Common myeloid progenitor, CD34-positive (primary cell): ENCODE measurements at regions not wholly inside any gene's neighbourhood (a gene's known extent, or its start where the extent isn't known, plus 50 kb on each side); places are given as distances from the start of the nearest gene placed in this dataset.
A peak's percentile ranks its signal among the peaks of the same experiment; 100 is the strongest.

Source experiments
- CTCF ChIA-PET: fragments of 350-600 bp; sonication (Branson Sonifier 250); formaldehyde crosslinking; loops from one replicate; lab custom pipeline; 2021; ENCODE audit warnings: antibody characterized with exemption; lab: Charles Lee
- POLR2A ChIA-PET: fragments of 350-600 bp; sonication (Branson Sonifier 250); formaldehyde crosslinking; loops from one replicate; lab custom pipeline; 2021; ENCODE audit warnings: antibody characterized with exemption; lab: Charles Lee
- DNase-seq, 3 donors: peaks; one replicate each; pipeline versions ENCODE4 v3.0.0 to v3.0.0-alpha.2; 2013
- H3K27ac ChIP-seq, 2 experiments: 1 replicate in 1 of 2; 2 replicates in 1 of 2; pipeline ENCODE4 v1.7.0; 2013; ENCODE audit warnings: inconsistent platforms in 2 of 2, low read length in 2 of 2, mild to moderate bottlenecking in 2 of 2, low read depth in 1 of 2, moderate library complexity in 1 of 2; ENCODE audit not compliant: severe bottlenecking in 2 of 2, insufficient read depth in 1 of 2, poor library complexity in 1 of 2
- H3K27me3 ChIP-seq, 5 experiments: replicated peaks in 2 of 5; 1 replicate in 3 of 5; 2 replicates in 2 of 5; pipeline versions ENCODE4 v1.6.1 to v1.7.0; 2013; ENCODE audit warnings: low read length in 4 of 5, mild to moderate bottlenecking in 2 of 5, moderate library complexity in 2 of 5, inconsistent platforms in 1 of 5; ENCODE audit not compliant: insufficient read depth in 5 of 5, control insufficient read depth in 4 of 5
- H3K36me3 ChIP-seq, 4 experiments: 1 replicate in 2 of 4; 2 replicates in 2 of 4; pipeline versions ENCODE4 v1.6.1 to v1.7.0; 2013; ENCODE audit warnings: low read length in 3 of 4, control low read depth in 1 of 4, mild to moderate bottlenecking in 1 of 4; ENCODE audit not compliant: control insufficient read depth in 4 of 4, insufficient read depth in 4 of 4
- H3K4me1 ChIP-seq, 4 experiments: 1 replicate in 3 of 4; 2 replicates in 1 of 4; pipeline versions ENCODE4 v1.6.1 to v1.7.1; 2013; ENCODE audit warnings: low read length in 3 of 4, mild to moderate bottlenecking in 3 of 4, control low read depth in 1 of 4, inconsistent platforms in 1 of 4, moderate library complexity in 1 of 4; ENCODE audit not compliant: control insufficient read depth in 4 of 4, insufficient read depth in 4 of 4; ENCODE audit errors: control extremely low read depth in 1 of 4
- H3K4me3 ChIP-seq, 7 experiments: 1 replicate in 4 of 7; 2 replicates in 3 of 7; pipeline versions ENCODE4 v1.5.1 to v1.7.0; 2013; ENCODE audit warnings: mild to moderate bottlenecking in 7 of 7, low read length in 6 of 7, moderate library complexity in 6 of 7, inconsistent platforms in 2 of 7, low read depth in 2 of 7, control low read depth in 1 of 7; ENCODE audit not compliant: insufficient read depth in 4 of 7, control insufficient read depth in 1 of 7; ENCODE audit errors: extremely low read depth in 1 of 7
- H3K9me3 ChIP-seq, 5 experiments: 1 replicate in 4 of 5; 2 replicates in 1 of 5; pipeline versions ENCODE4 v1.6.1 to v1.7.1; 2013; ENCODE audit warnings: low read length in 4 of 5, mild to moderate bottlenecking in 2 of 5, inconsistent platforms in 1 of 5, low read depth in 1 of 5, moderate library complexity in 1 of 5; ENCODE audit not compliant: control insufficient read depth in 4 of 5, insufficient read depth in 2 of 5; ENCODE audit errors: control extremely low read depth in 1 of 5
- WGBS: methylation state at CpG from one replicate; pipeline ENCODE4 v1.1.5; 2013; ENCODE audit not compliant: insufficient coverage; 5-methylcytosine and 5-hydroxymethylcytosine counted together

DNA sequence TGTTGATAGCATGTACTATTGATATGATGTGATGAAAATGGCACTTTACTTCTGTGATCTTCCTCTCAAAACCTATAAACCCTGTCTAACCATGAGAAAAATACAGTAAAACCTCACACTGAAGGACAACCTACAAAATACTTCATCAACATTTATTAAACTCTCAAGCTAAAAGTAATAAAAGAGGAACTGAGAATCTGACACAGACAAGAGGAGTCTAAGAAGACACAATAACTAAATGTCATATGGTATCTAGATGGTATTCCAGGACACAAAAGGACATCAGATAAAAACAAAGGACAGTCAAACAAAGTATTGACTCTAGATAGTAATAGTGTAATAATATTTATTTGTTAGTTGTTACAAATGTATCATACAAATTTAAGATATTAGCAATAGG is 655.3 kb downstream of the SH3BGRL start:
- DNase-seq = no peak
- no peaks in the 10 kb centered on the region for H3K27me3 ChIP-seq
- H3K27ac ChIP-seq = no peak overlapping the region
- H3K4me3 ChIP-seq = no peak overlapping the region
- H3K36me3 ChIP-seq = no peaks in the 10 kb centered on the region
- ChIA-PET CTCF (no interaction called here), POLR2A (no interaction called here)
- peaks cover 0 to 3% (median 0%) of the 10 kb centered on the region in 5 experiments for H3K9me3 ChIP-seq
- H3K4me1 ChIP-seq = no peaks in the 10 kb centered on the region

DNA sequence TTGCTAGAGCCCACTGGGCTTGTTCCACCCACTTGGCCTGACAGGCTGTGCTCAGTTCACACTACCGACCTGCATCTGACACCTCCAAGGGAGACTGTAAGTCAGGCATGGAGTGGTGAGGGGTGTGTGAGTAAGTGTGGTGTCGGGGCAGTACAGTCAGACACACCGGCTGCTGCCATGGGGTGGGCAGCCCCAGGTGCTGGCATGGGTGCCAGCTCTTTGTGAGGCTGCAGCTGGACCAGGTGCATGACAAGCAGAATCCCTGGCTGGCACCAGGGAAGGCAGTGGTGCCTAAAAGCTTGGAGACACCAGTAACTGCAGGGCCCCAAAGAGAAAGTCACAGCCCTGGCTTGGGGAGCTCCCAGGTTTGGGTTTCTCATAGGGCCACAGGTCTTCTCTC is 665.0 kb downstream of the SH3BGRL start:
- no peak for DNase-seq
- Histone ChIP-seq H3K27me3 (no peaks in the 10 kb centered on the region), H3K9me3 (peaks cover 2 to 17% (median 4%) of the 10 kb centered on the region in 5 experiments), H3K4me1 (no peaks in the 10 kb centered on the region), H3K27ac (no peak overlapping the region), H3K4me3 (no peak overlapping the region), H3K36me3 (no peaks in the 10 kb centered on the region)
- ChIA-PET CTCF (no interaction called here), POLR2A (no interaction called here)
- WGBS = 80% methylated on average over 1 of the region's 3 CpGs

DNA sequence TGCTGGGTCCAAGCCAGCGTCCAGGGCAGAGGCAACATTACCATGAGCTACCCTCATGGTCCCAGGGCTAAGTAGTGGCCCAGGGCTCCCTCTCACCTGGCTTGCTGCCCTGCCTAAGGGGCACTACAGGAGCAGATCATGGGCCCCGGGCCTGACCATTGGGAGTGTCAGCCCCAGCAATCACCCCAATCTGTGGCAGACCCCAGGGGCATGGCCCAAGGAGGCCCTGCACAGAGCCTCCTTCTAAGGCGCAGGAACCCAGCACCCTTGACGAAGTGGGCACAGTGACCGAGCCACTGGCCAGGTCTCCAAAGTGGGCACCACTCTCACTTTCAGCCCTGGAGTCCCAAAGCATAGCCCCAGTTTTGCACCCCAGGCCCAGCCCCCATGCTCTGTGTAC is 667.1 kb downstream of the SH3BGRL start:
- no peak for DNase-seq
- H3K27me3 ChIP-seq = no peaks in the 10 kb centered on the region
- H3K4me1 ChIP-seq = no peaks in the 10 kb centered on the region
- 84% methylated on average over 4 of the region's 5 CpGs for WGBS
- no peak overlapping the region for H3K27ac ChIP-seq
- ChIA-PET CTCF (no interaction called here), POLR2A (no interaction called here)
- H3K36me3 ChIP-seq = no peaks in the 10 kb centered on the region
- H3K4me3 ChIP-seq = no peak overlapping the region
- H3K9me3 ChIP-seq = peaks cover 2 to 23% (median 6%) of the 10 kb centered on the region in 5 experiments

DNA sequence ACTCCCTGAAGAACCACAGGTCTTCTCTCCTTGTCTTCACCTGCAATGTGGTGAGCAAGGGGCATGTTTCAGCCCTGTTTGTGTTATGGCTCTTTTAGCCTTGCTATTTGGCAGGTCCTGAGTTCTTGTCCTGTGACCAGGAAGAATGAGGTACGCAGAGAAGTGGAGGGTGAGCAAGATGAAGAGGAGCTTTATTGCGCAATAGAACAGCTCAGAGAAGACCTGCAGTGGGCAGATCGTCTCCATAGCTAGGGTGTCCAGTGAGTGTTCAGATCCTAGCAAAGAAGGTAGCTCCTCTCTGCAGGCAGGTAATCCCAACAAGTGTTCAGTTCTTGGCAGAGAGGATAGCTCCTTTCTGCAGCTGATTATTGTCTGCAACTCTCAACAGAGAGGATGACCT is 672.9 kb downstream of the SH3BGRL start:
- no peak overlapping the region for H3K27ac ChIP-seq
- peaks cover 0 to 18% (median 6%) of the 10 kb centered on the region in 5 experiments for H3K9me3 ChIP-seq
- H3K36me3 ChIP-seq = no peaks in the 10 kb centered on the region
- ChIA-PET POLR2A (no interaction called here), CTCF (no interaction called here)
- WGBS = 82% methylated on average over 3 of the region's 3 CpGs
- no peak overlapping the region for H3K4me3 ChIP-seq
- H3K27me3 ChIP-seq = no peaks in the 10 kb centered on the region
- H3K4me1 ChIP-seq = no peaks in the 10 kb centered on the region
- DNase-seq = no peak

DNA sequence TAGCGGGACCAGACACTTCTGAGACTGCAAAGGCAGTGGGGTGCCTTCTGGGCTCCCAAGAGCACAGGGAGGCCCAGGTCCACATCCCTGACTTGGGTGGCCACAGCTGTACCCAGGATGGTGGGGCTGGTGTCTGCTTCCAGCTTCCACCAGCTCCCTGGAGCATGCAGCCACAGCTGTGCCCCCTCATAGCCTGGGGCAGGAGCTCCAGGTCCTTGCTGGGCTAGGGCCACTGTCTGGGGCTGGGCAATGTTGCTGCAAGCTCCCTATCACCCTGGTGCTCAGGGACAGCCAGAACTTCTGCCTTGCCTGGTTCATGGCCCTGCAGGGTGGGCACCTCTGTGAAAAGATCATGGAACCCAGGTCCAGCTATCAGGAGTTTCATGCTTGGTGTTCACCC is 673.9 kb downstream of the SH3BGRL start:
- no CpG with 5 or more reads among the region's 1 CpG for WGBS
- POLR2A ChIA-PET = no interaction called here
- Histone ChIP-seq H3K27ac (no peak overlapping the region), H3K9me3 (peaks cover 0 to 18% (median 6%) of the 10 kb centered on the region in 5 experiments), H3K36me3 (no peaks in the 10 kb centered on the region), H3K4me3 (no peak overlapping the region), H3K27me3 (no peaks in the 10 kb centered on the region), H3K4me1 (no peaks in the 10 kb centered on the region)
- CTCF ChIA-PET = no interaction called here
- no peak for DNase-seq

DNA sequence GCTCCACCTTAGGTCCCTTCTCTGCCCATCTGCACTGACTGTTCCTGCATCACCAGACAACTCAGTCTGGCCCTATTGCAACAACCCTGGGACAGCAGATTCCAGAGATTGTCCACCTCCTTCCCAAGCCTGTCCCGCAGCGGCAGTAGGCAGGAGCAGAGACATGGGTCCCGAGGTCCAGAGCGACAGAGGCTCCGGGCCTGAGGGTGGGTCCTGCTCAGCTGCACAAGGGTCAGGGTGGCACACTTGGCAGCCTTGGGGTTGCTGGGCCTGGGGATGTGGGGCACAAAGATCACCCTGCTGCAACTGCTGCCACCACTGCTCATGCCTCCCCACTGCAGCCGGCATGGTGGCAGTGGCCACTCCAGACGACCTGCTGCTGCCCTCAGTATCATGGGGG is 674.5 kb downstream of the SH3BGRL start:
- CTCF ChIA-PET = no interaction called here
- peaks cover 0 to 15% (median 6%) of the 10 kb centered on the region in 5 experiments for H3K9me3 ChIP-seq
- no peaks in the 10 kb centered on the region for H3K36me3 ChIP-seq
- 98% methylated on average over 5 of the region's 7 CpGs for WGBS
- POLR2A ChIA-PET = no interaction called here
- no peaks in the 10 kb centered on the region for H3K4me1 ChIP-seq
- DNase-seq = no peak
- H3K4me3 ChIP-seq = no peak overlapping the region
- H3K27me3 ChIP-seq = no peaks in the 10 kb centered on the region
- no peak overlapping the region for H3K27ac ChIP-seq

DNA sequence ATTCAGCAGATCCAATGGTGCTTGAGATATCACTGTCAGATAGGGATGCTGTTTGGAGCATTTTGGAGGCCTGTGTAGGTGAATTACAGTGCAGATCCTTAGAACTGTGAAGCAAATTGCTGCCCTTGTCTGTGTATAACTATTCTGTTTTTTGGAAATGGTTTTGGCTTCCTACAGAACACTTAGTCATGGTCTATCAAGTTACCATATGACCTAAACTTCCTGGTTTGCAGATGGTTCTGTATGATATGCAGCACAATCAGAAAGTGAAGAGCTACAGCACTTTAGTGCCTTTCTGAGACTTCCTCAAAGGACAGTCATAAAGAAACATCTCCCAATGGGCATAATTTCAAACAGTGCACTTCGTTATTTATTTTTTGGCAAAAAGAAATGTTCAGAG is 688.6 kb downstream of the SH3BGRL start:
- peak overlapping the region in 1 of 2 experiments; percentile 38 for H3K27ac ChIP-seq
- WGBS = 0% methylated on average over 1 of the region's 1 CpG
- H3K9me3 ChIP-seq = no peaks in the 10 kb centered on the region
- H3K4me3 ChIP-seq = peak overlapping the region in 2 of 7 experiments; percentile 23 to 28
- H3K27me3 ChIP-seq = no peaks in the 10 kb centered on the region
- H3K36me3 ChIP-seq = no peaks in the 10 kb centered on the region
- H3K4me1 ChIP-seq = peaks cover 0 to 24% (median 8%) of the 10 kb centered on the region in 4 experiments
- ChIA-PET CTCF (no interaction called here), POLR2A (no interaction called here)
- DNase-seq = peak; percentile 74 to 96 (median 91)
